ENCODE measurements at regions not wholly inside any gene's neighbourhood (a gene's known extent, or its start where the extent isn't known, plus 50 kb on each side); places are given as distances from the start of the nearest gene placed in this dataset.
"Not testable (repeated sequence)": the region's sequence is repeated elsewhere in the genome, so short reads cannot be mapped to it uniquely, and the experiment has no call there.

- TF ChIP-seq, protein P1, sequence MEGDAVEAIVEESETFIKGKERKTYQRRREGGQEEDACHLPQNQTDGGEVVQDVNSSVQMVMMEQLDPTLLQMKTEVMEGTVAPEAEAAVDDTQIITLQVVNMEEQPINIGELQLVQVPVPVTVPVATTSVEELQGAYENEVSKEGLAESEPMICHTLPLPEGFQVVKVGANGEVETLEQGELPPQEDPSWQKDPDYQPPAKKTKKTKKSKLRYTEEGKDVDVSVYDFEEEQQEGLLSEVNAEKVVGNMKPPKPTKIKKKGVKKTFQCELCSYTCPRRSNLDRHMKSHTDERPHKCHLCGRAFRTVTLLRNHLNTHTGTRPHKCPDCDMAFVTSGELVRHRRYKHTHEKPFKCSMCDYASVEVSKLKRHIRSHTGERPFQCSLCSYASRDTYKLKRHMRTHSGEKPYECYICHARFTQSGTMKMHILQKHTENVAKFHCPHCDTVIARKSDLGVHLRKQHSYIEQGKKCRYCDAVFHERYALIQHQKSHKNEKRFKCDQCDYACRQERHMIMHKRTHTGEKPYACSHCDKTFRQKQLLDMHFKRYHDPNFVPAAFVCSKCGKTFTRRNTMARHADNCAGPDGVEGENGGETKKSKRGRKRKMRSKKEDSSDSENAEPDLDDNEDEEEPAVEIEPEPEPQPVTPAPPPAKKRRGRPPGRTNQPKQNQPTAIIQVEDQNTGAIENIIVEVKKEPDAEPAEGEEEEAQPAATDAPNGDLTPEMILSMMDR (optimal IDR thresholded peaks at IDR 0.05 in 1 of 3, IDR thresholded peaks at IDR 0.05 in 1 of 3, conservative IDR thresholded peaks at IDR 0.05 in 1 of 3; ENCODE audit: extremely low read depth in 1 of 3, insufficient read depth in 2 of 3, low read length in 3 of 3): not testable (repeated sequence)
- TF ChIP-seq EZH2 (IDR thresholded peaks at IDR 0.05; ENCODE audit: low read length): not testable (repeated sequence)
Measured at GRCh38 chr1:120534361-120535047, 119.7 kb downstream of the NBPF8 start.
